ENCODE measurements at regions not wholly inside any gene's neighbourhood (a gene's known extent, or its start where the extent isn't known, plus 50 kb on each side); places are given as distances from the start of the nearest gene placed in this dataset.

DNA sequence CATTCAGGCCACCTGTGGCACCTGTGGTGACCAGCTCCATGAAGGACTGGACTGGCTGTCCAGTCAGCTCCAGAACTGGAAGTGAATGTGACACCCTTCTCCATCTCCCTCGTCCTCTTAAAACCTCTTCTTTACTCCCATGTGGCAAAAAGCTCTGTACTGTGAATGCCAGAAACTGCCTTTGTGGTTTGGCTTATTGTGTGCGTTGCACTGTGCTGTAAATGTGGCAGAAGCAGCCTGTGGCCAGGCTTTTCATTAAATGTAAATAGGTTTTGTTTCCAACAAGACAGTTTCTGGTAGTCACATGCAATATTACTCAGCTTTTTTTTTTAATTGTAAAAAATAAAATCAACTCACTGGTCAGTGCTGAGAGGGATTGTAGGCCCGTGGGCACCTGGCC lies 453.7 kb downstream of the ATP23 start:
- H3K9ac ChIP-seq (ENCODE audit: low read depth, low read length), result no peak overlapping the region
- no peak overlapping the region for H4K8ac ChIP-seq (ENCODE audit: low read depth in 2 of 2, low read length in 2 of 2)
- DNase-seq, result no peak
- no peak overlapping the region for H3K4me2 ChIP-seq (ENCODE audit: low read depth, low read length)
- dilution Hi-C loops (cut with HindIII; ENCODE audit: low sequenced_read_pairs, unreplicated experiment) (no loop called here), in situ Hi-C loops (cut with MboI; ENCODE audit: low sequenced_read_pairs) (no loop called here), intact Hi-C loops (cut with micrococcal nuclease) (no loop called here)
- H3K56ac ChIP-seq (ENCODE audit: extremely low read depth, insufficient read depth, low read length), result no peak overlapping the region
- H2BK20ac ChIP-seq (ENCODE audit: low read depth, low read length), result no peak overlapping the region
- H3K9me3 ChIP-seq (ENCODE audit: control insufficient read depth, insufficient read depth, low read length), result no peaks in the 10 kb centered on the region
- peaks cover 6% of the 10 kb centered on the region; the same call in 1 of the 2 replicates for H3K9me1 ChIP-seq (ENCODE audit: insufficient read depth, low read length)
- H3K27me3 ChIP-seq (ENCODE audit: control insufficient read depth, insufficient read depth, low read length), result no peaks in the 10 kb centered on the region
- H4K5ac ChIP-seq (ENCODE audit: low read depth, low read length), result no peak overlapping the region
- no peaks in the 10 kb centered on the region; the same call in 1 of the 2 replicates for H3K4me1 ChIP-seq (ENCODE audit: control insufficient read depth, insufficient read depth, low read length)
- no peak overlapping the region for H3K23ac ChIP-seq (ENCODE audit: low read depth, low read length)
- H3K4me3 ChIP-seq (ENCODE audit: insufficient read depth, low read depth, low read length), result no peak overlapping the region
- no peak overlapping the region for H4K91ac ChIP-seq (ENCODE audit: insufficient read depth, low read depth, low read length)
- no peaks in the 10 kb centered on the region for H4K20me1 ChIP-seq (ENCODE audit: insufficient read depth, low read length)
- no peak overlapping the region for H3K4ac ChIP-seq (ENCODE audit: low read depth, low read length)
- no peak overlapping the region for H3K27ac ChIP-seq (ENCODE audit: insufficient read depth, low read length)
- TF ChIP-seq RCOR1 (IDR thresholded peaks at IDR 0.05; ENCODE audit: insufficient replicate concordance, low read length) (no peak), RFX5 (IDR thresholded peaks at IDR 0.05; ENCODE audit: low read depth, low read length) (no peak), BHLHE40 (IDR thresholded peaks at IDR 0.05; ENCODE audit: low read depth, low read length) (no peak), SMC3 (IDR thresholded peaks at IDR 0.05; ENCODE audit: low read depth, low read length) (no peak)
- no peak overlapping the region for H2BK120ac ChIP-seq (ENCODE audit: low read depth, low read length)
- H2BK15ac ChIP-seq (ENCODE audit: low read depth, low read length), result no peak overlapping the region
- peak overlapping the region; percentile 23 for H2AK9ac ChIP-seq (replicated peaks; ENCODE audit: low read depth, low read length, poor library complexity)
- H3K14ac ChIP-seq (replicated peaks; ENCODE audit: low read depth, low read length), result no peak overlapping the region
- no CpG with 5 or more reads among the region's 3 CpGs for WGBS, 2 experiments (ENCODE audit: extremely low coverage in 2 of 2, insufficient read length in 1 of 2)
- H3K79me1 ChIP-seq (ENCODE audit: low read depth in 1 of 2, low read length in 2 of 2), result no peaks in the 10 kb centered on the region
- BruUV-seq (replicated peaks), result no TSS peak
- no peak overlapping the region for H2BK5ac ChIP-seq (ENCODE audit: low read depth, low read length, poor library complexity, severe bottlenecking)
- no peak overlapping the region for H2AK5ac ChIP-seq (ENCODE audit: low read depth, low read length)
- no peak for ATAC-seq (ENCODE audit: low read depth)
- CTCF ChIA-PET, result interaction anchor here (0.9 to 1.0 kb wide), 2 partner anchors 9 to 15 kb away, joined by 3 to 4 read pairs; no protein-coding TSS in a partner anchor
- POLR2A ChIA-PET (ENCODE audit: unreplicated experiment), result no interaction called here
- no peaks in the 10 kb centered on the region for H3K36me3 ChIP-seq (ENCODE audit: control insufficient read depth, insufficient read depth, low read length)
- no peak overlapping the region for H3K18ac ChIP-seq (ENCODE audit: low read depth, low read length)
- H2AFZ ChIP-seq (replicated peaks; ENCODE audit: low read length, poor library complexity), result no peak overlapping the region
